Naive thymus-derived CD4-positive, alpha-beta T cell (primary cell): ENCODE measurements at regions not wholly inside any gene's neighbourhood (a gene's known extent, or its start where the extent isn't known, plus 50 kb on each side); places are given as distances from the start of the nearest gene placed in this dataset.
"Not testable (repeated sequence)": the region's sequence is repeated elsewhere in the genome, so short reads cannot be mapped to it uniquely, and the experiment has no call there.

Experiments used
- ATAC-seq: fragments of 150-1000 bp; cut with Tn5 transposase; 2 replicates; pipeline ENCODE4 v1.10.0; 2021; ENCODE audit warnings: mild to moderate bottlenecking, moderate library complexity
- CTCF ChIA-PET: fragments of 350-600 bp; sonication (Branson Sonifier 250); formaldehyde crosslinking; loops from one replicate; lab custom pipeline; 2021; ENCODE audit warnings: antibody characterized with exemption; lab: Charles Lee
- POLR2A ChIA-PET: fragments of 350-600 bp; sonication (Branson Sonifier 250); formaldehyde crosslinking; loops from one replicate; lab custom pipeline; 2021; ENCODE audit warnings: antibody characterized with exemption, inconsistent platforms; lab: Charles Lee
- DNase-seq, 9 donors: peaks; one replicate each; pipeline versions ENCODE4 v3.0.0 to v3.0.0-alpha.2; 2020 to 2022; ENCODE audit warnings: mixed read lengths in 1 of 9
- H3K27ac ChIP-seq: one replicate; pipeline ENCODE4 v1.7.0; 2013; ENCODE audit warnings: mild to moderate bottlenecking, low read depth, low read length, moderate library complexity
- H3K27me3 ChIP-seq, 2 donors: one replicate each; pipeline ENCODE4 v1.7.0; 2013; ENCODE audit warnings: low read length in 2 of 2, mild to moderate bottlenecking in 2 of 2, moderate library complexity in 2 of 2; ENCODE audit not compliant: control insufficient read depth in 2 of 2, insufficient read depth in 2 of 2
- H3K36me3 ChIP-seq, 3 experiments: 1 replicate in 2 of 3; 2 replicates in 1 of 3; pipeline ENCODE4 v1.7.0; 2013; ENCODE audit warnings: low read length in 3 of 3, mild to moderate bottlenecking in 3 of 3, moderate library complexity in 1 of 3; ENCODE audit not compliant: insufficient read depth in 3 of 3, control insufficient read depth in 2 of 3
- H3K4me1 ChIP-seq, 2 donors: one replicate each; pipeline ENCODE4 v1.7.0; 2013; ENCODE audit warnings: low read length in 2 of 2, mild to moderate bottlenecking in 2 of 2, moderate library complexity in 1 of 2; ENCODE audit not compliant: control insufficient read depth in 2 of 2, insufficient read depth in 2 of 2
- H3K4me3 ChIP-seq: 2 replicates; pipeline ENCODE4 v1.7.0; 2013; ENCODE audit warnings: mild to moderate bottlenecking, low read length
- H3K9me3 ChIP-seq, 3 experiments: 1 replicate in 2 of 3; 2 replicates in 1 of 3; pipeline ENCODE4 v1.7.0; 2013; ENCODE audit warnings: low read length in 3 of 3; ENCODE audit not compliant: control insufficient read depth in 2 of 3
- H3K27ac Mint-ChIP-seq, 9 donors: one replicate each; pipeline ENCODE4 v1.8.0; 2020 to 2022; ENCODE audit warnings: mixed read lengths in 9 of 9, mild to moderate bottlenecking in 8 of 9, moderate library complexity in 5 of 9, inconsistent platforms in 2 of 9
- H3K27me3 Mint-ChIP-seq, 5 donors: one replicate each; pipeline ENCODE4 v1.8.0; 2021 to 2022; ENCODE audit warnings: mixed read lengths in 5 of 5, mild to moderate bottlenecking in 1 of 5
- H3K36me3 Mint-ChIP-seq, 5 donors: one replicate each; pipeline ENCODE4 v1.8.0; 2020 to 2022; ENCODE audit warnings: mixed read lengths in 5 of 5, mild to moderate bottlenecking in 3 of 5, inconsistent platforms in 1 of 5
- H3K4me1 Mint-ChIP-seq, 7 donors: one replicate each; pipeline ENCODE4 v1.8.0; 2020 to 2022; ENCODE audit warnings: mixed read lengths in 7 of 7, mild to moderate bottlenecking in 3 of 7, inconsistent platforms in 1 of 7
- H3K4me3 Mint-ChIP-seq, 10 donors: one replicate each; pipeline ENCODE4 v1.8.0; 2020 to 2022; ENCODE audit warnings: mild to moderate bottlenecking in 10 of 10, mixed read lengths in 10 of 10, moderate library complexity in 6 of 10, inconsistent platforms in 2 of 10
- H3K9me3 Mint-ChIP-seq, 11 donors: one replicate each; pipeline ENCODE4 v1.8.0; 2020 to 2022; ENCODE audit warnings: mixed read lengths in 11 of 11, mild to moderate bottlenecking in 4 of 11, inconsistent platforms in 1 of 11, moderate library complexity in 1 of 11
- intact Hi-C, 2 donors: fragments of 100-400 bp; cut with micrococcal nuclease; formaldehyde crosslinking; loops; one replicate each; pipeline ENCODE4 v1.15.1; 2023

GRCh38 chr10:114714281-114714741 lies 56.2 kb upstream of the ABLIM1 start:
- no peak for DNase-seq
- Histone ChIP-seq H3K27me3 (no peaks in the 10 kb centered on the region), H3K27ac (no peak overlapping the region), H3K9me3 (no peaks in the 10 kb centered on the region), H3K4me1 (no peaks in the 10 kb centered on the region), H3K4me3 (no peak overlapping the region), H3K36me3 (no peaks in the 10 kb centered on the region)
- H3K27me3 Mint-ChIP-seq = peaks cover 15 to 73% (median 42%) of the 10 kb centered on the region in 5 donors
- no peak for ATAC-seq
- POLR2A ChIA-PET = no interaction called here
- intact Hi-C loops = no loop called here
- no peaks in the 10 kb centered on the region for H3K36me3 Mint-ChIP-seq
- peaks cover 0 to 1% (median 0%) of the 10 kb centered on the region in 7 donors for H3K4me1 Mint-ChIP-seq
- no peaks in the 10 kb centered on the region for H3K9me3 Mint-ChIP-seq
- CTCF ChIA-PET = no interaction called here
- H3K4me3 Mint-ChIP-seq = no peak overlapping the region
- no peak overlapping the region for H3K27ac Mint-ChIP-seq

- Mint-ChIP-seq H3K9me3 (no peaks in the 10 kb centered on the region), H3K27me3 (peaks cover 15 to 74% (median 37%) of the 10 kb centered on the region in 5 donors), H3K27ac (no peak overlapping the region), H3K4me3 (no peak overlapping the region), H3K36me3 (no peaks in the 10 kb centered on the region), H3K4me1 (peaks cover 0 to 1% (median 0%) of the 10 kb centered on the region in 7 donors)
- DNase-seq = no peak
- intact Hi-C loops = no loop called here
- Histone ChIP-seq H3K9me3 (no peaks in the 10 kb centered on the region), H3K4me1 (no peaks in the 10 kb centered on the region), H3K27ac (no peak overlapping the region), H3K36me3 (no peaks in the 10 kb centered on the region), H3K4me3 (no peak overlapping the region), H3K27me3 (no peaks in the 10 kb centered on the region)
- ATAC-seq = no peak
- ChIA-PET CTCF (no interaction called here), POLR2A (no interaction called here)
Observed at GRCh38 chr10:114715171-114715670, 57.1 kb upstream of the ABLIM1 start.

- no peak overlapping the region for H3K27ac Mint-ChIP-seq
- no peaks in the 10 kb centered on the region for H3K9me3 Mint-ChIP-seq
- H3K4me1 Mint-ChIP-seq = peaks cover 0 to 1% (median 0%) of the 10 kb centered on the region in 7 donors
- DNase-seq = no peak
- no peak overlapping the region for H3K27ac ChIP-seq
- intact Hi-C loops = no loop called here
- no peaks in the 10 kb centered on the region for H3K36me3 Mint-ChIP-seq
- no peaks in the 10 kb centered on the region for H3K27me3 ChIP-seq
- no peaks in the 10 kb centered on the region for H3K9me3 ChIP-seq
- no peak overlapping the region for H3K4me3 Mint-ChIP-seq
- H3K4me1 ChIP-seq = no peaks in the 10 kb centered on the region
- ChIA-PET CTCF (no interaction called here), POLR2A (no interaction called here)
- H3K4me3 ChIP-seq = no peak overlapping the region
- ATAC-seq = no peak
- no peaks in the 10 kb centered on the region for H3K36me3 ChIP-seq
- H3K27me3 Mint-ChIP-seq = peaks cover 7 to 66% (median 38%) of the 10 kb centered on the region in 5 donors
Observed at GRCh38 chr10:114716811-114717404, 58.8 kb upstream of the ABLIM1 start.

- H3K4me1 ChIP-seq, H3K27ac ChIP-seq, H3K9me3 Mint-ChIP-seq, H3K27ac Mint-ChIP-seq, H3K4me3 Mint-ChIP-seq, DNase-seq, H3K4me3 ChIP-seq, H3K9me3 ChIP-seq, CTCF ChIA-PET, H3K27me3 ChIP-seq, H3K4me1 Mint-ChIP-seq, H3K36me3 Mint-ChIP-seq, POLR2A ChIA-PET, H3K36me3 ChIP-seq, intact Hi-C loops, ATAC-seq: not testable (repeated sequence)
- H3K27me3 Mint-ChIP-seq = peaks cover 2 to 61% (median 35%) of the 10 kb centered on the region in 5 donors
Observed at GRCh38 chr10:114717881-114718280, 59.8 kb upstream of the ABLIM1 start.

GRCh38 chr10:114718374-114718773 lies 60.3 kb upstream of the ABLIM1 start:
- H3K36me3 Mint-ChIP-seq = no peaks in the 10 kb centered on the region
- ChIA-PET POLR2A (no interaction called here), CTCF (no interaction called here)
- Histone ChIP-seq H3K36me3 (no peaks in the 10 kb centered on the region), H3K27me3 (no peaks in the 10 kb centered on the region), H3K4me1 (no peaks in the 10 kb centered on the region), H3K27ac (no peak overlapping the region), H3K9me3 (no peaks in the 10 kb centered on the region), H3K4me3 (no peak overlapping the region)
- H3K27me3 Mint-ChIP-seq = peaks cover 0 to 60% (median 31%) of the 10 kb centered on the region in 5 donors
- DNase-seq = no peak
- peaks cover 0 to 1% (median 0%) of the 10 kb centered on the region in 7 donors for H3K4me1 Mint-ChIP-seq
- ATAC-seq = no peak
- intact Hi-C loops = no loop called here
- H3K9me3 Mint-ChIP-seq = no peaks in the 10 kb centered on the region
- H3K4me3 Mint-ChIP-seq = no peak overlapping the region
- no peak overlapping the region for H3K27ac Mint-ChIP-seq

- Mint-ChIP-seq H3K9me3 (no peaks in the 10 kb centered on the region), H3K4me3 (no peak overlapping the region), H3K27ac (no peak overlapping the region), H3K36me3 (no peaks in the 10 kb centered on the region), H3K27me3 (peaks cover 0 to 51% (median 25%) of the 10 kb centered on the region in 5 donors), H3K4me1 (peaks cover 0 to 1% (median 0%) of the 10 kb centered on the region in 7 donors)
- ChIA-PET POLR2A (interaction anchor here (0.5 kb wide), 1 partner anchor 103 kb away, joined by 3 read pairs; no protein-coding TSS in a partner anchor), CTCF (no interaction called here)
- DNase-seq (no peak), ATAC-seq (no peak)
- no peak overlapping the region for H3K4me3 ChIP-seq
- H3K9me3 ChIP-seq = no peaks in the 10 kb centered on the region
- intact Hi-C loops = no loop called here
- H3K27ac ChIP-seq = no peak overlapping the region
- H3K36me3 ChIP-seq = no peaks in the 10 kb centered on the region
- no peaks in the 10 kb centered on the region for H3K27me3 ChIP-seq
- no peaks in the 10 kb centered on the region for H3K4me1 ChIP-seq
Observed at GRCh38 chr10:114719311-114719710, 61.2 kb upstream of the ABLIM1 start.

- H3K4me1 ChIP-seq, H3K4me1 Mint-ChIP-seq, H3K27ac Mint-ChIP-seq, POLR2A ChIA-PET, H3K4me3 ChIP-seq, H3K9me3 ChIP-seq, H3K27me3 ChIP-seq, H3K36me3 ChIP-seq, CTCF ChIA-PET, H3K27ac ChIP-seq, ATAC-seq, H3K4me3 Mint-ChIP-seq, H3K36me3 Mint-ChIP-seq, DNase-seq, intact Hi-C loops, H3K9me3 Mint-ChIP-seq: not testable (repeated sequence)
- peaks cover 0 to 45% (median 19%) of the 10 kb centered on the region in 5 donors for H3K27me3 Mint-ChIP-seq
Observed at GRCh38 chr10:114720023-114720422, 61.9 kb upstream of the ABLIM1 start.
